ENCODE measurements at regions not wholly inside any gene's neighbourhood (a gene's known extent, or its start where the extent isn't known, plus 50 kb on each side); places are given as distances from the start of the nearest gene placed in this dataset.

DNA sequence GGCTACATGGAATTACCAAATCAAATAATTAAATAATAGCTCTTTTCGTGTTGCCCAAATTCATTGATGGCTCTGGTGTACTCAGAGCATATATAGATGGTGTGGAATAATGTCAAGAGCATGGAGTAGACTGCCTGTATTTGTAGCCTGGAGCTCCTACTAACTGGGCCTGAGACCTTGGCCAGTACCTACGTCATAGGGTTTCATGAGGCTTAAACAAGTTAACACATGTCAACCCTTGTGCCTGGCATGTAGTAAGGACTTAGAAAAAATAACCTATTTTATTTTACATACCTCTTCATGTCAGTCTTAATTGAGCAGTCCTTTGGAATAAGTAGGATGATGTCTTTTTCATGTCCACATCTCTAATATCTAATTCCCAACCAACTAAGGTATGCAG lies 223.7 kb upstream of the DPH6 start:
- no peak for TF ChIP-seq CTCF (IDR thresholded peaks at IDR 0.05; ENCODE audit: insufficient read depth, low read depth, low read length)
- no peak for TF ChIP-seq EZH2 (IDR thresholded peaks at IDR 0.05; ENCODE audit: insufficient read depth, low read length)

Data from astrocyte (in vitro differentiated cells and primary cell).